ENCODE measurements at regions not wholly inside any gene's neighbourhood (a gene's known extent, or its start where the extent isn't known, plus 50 kb on each side); places are given as distances from the start of the nearest gene placed in this dataset.
"Not testable (repeated sequence)": the region's sequence is repeated elsewhere in the genome, so short reads cannot be mapped to it uniquely, and the experiment has no call there.

DNA sequence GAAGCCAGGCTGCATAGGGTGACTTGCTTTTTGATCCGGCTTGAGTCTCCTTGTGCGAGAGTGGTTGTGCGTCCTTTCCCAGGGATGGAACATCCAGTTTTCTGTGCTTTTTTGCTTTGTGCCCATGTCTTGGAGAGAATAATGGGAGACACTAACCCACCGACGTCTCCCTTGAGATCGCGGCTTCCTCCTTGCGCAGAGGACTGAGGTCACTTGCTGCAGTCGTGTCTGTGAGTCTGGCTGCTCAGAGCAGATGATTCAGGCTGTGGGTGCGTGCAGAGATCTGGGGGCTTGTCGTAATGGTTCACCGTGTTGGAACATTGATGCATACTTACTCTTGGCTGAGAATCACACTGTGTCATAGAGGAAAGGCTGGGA, 164.5 kb upstream of the CACNA1E start:
- peak; percentile 67 for ATAC-seq

DNA sequence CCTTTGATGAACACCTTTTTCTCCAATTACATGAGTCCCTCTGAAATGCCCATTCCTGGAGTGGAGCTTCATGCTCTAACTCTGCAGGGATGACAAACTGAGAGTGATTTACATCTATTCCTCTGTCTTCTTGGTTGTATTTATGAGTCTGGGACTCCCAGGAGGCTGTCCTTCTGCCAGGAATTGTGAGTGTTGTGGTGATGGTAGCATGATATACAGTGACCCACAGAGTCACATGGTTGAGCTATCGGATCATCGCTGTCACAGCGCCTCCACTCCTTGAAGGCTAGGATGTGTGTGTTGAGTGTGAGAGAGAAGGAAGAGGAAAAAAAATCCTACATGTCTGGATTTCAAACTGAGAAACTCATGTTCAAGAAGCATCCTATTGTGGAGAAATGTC, 163.4 kb upstream of the CACNA1E start:
- H3K4me3 Mint-ChIP-seq, result no peak overlapping the region
- peaks cover 46% of the 10 kb centered on the region for H3K27me3 Mint-ChIP-seq
- H3K9me3 Mint-ChIP-seq, result no peaks in the 10 kb centered on the region
- TF ChIP-seq, protein P1, sequence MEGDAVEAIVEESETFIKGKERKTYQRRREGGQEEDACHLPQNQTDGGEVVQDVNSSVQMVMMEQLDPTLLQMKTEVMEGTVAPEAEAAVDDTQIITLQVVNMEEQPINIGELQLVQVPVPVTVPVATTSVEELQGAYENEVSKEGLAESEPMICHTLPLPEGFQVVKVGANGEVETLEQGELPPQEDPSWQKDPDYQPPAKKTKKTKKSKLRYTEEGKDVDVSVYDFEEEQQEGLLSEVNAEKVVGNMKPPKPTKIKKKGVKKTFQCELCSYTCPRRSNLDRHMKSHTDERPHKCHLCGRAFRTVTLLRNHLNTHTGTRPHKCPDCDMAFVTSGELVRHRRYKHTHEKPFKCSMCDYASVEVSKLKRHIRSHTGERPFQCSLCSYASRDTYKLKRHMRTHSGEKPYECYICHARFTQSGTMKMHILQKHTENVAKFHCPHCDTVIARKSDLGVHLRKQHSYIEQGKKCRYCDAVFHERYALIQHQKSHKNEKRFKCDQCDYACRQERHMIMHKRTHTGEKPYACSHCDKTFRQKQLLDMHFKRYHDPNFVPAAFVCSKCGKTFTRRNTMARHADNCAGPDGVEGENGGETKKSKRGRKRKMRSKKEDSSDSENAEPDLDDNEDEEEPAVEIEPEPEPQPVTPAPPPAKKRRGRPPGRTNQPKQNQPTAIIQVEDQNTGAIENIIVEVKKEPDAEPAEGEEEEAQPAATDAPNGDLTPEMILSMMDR (IDR thresholded peaks at IDR 0.05), result no peak
- H3K27ac Mint-ChIP-seq, result no peak overlapping the region
- peaks cover 17% of the 10 kb centered on the region for H3K4me1 Mint-ChIP-seq (ENCODE audit: low read depth)
- ATAC-seq, result no peak
- intact Hi-C loops (cut with micrococcal nuclease), result loop anchor here (10.0 kb wide), 1 partner anchor 135 kb away; no protein-coding TSS in a partner anchor
- H3K36me3 Mint-ChIP-seq (ENCODE audit: low read depth), result no peaks in the 10 kb centered on the region
- POLR2A ChIA-PET, result no interaction called here
- CTCF ChIA-PET, result interaction anchor here (0.8 to 2.0 kb wide), 3 partner anchors 28 to 106 kb away, joined by 3 to 6 read pairs (median 3); no protein-coding TSS in a partner anchor
- DNase-seq, result no peak

More for the DNA sequence above, 164.5 kb upstream of the CACNA1E start:
- H3K36me3 Mint-ChIP-seq (ENCODE audit: low read depth), result no peaks in the 10 kb centered on the region
- intact Hi-C loops (cut with micrococcal nuclease), result loop anchor here (10.0 kb wide), 1 partner anchor 134 kb away; no protein-coding TSS in a partner anchor
- ChIA-PET CTCF (interaction anchor here (1.3 kb wide), 1 partner anchor 71 kb away, joined by 3 read pairs; no protein-coding TSS in a partner anchor), POLR2A (no interaction called here)
- H3K9me3 Mint-ChIP-seq, result no peaks in the 10 kb centered on the region
- peaks cover 22% of the 10 kb centered on the region for H3K4me1 Mint-ChIP-seq (ENCODE audit: low read depth)
- peaks cover 53% of the 10 kb centered on the region for H3K27me3 Mint-ChIP-seq
- H3K27ac Mint-ChIP-seq, result no peak overlapping the region
- peak; percentile 46 for DNase-seq
- TF ChIP-seq, protein P1 (IDR thresholded peaks at IDR 0.05), result no peak
- H3K4me3 Mint-ChIP-seq, result peak overlapping the region; percentile 49

DNA sequence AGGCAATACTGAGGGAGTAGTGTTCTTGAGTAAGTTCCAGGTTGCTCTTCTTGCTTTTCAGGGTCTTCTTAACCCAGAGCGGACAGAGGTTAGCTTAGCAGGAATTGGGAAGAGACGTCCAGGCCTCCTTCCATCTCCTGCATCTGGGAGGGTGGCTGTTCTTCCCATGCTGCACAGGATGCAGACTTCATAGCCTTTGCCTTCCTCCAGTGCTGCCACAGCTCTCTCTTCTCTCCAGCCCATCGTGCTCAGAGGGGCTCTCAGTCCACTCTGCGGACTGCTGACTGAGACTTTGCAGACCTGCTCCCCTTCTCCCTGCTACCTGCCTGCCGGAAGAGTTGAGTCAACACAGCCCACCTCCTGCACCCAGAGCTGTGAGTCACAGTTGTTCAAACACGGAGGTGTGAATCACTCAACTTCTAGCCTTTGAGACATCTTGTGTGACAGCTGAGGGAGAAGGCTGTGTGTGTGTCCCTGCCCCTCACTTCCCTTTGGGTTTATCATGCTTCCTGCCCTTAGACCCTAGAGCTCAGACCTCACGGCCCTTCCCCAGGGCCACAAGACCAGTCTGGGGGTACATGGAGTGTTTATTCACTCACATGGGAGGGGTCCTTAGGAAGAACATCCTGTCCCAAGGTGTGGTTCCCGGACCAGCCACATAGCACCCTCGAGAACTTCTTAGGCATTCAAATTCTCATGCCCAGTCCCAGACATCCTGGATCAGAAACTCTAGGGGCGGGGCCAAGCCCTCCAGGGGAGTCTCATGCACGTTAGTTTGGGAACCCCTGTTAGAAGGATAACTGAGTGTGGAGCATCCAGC, 158.3 kb upstream of the CACNA1E start:
- Mint-ChIP-seq H3K4me1 (ENCODE audit: low read depth) (peaks cover 11% of the 10 kb centered on the region), H3K36me3 (ENCODE audit: low read depth) (no peaks in the 10 kb centered on the region), H3K27ac (peak overlapping the region; percentile 25), H3K9me3 (no peaks in the 10 kb centered on the region), H3K4me3 (no peak overlapping the region), H3K27me3 (peaks cover 3% of the 10 kb centered on the region)
- intact Hi-C loops (cut with micrococcal nuclease), result loop anchor here (5.0 kb wide), 1 partner anchor 97 kb away; no protein-coding TSS in a partner anchor
- POLR2A ChIA-PET, result no interaction called here
- CTCF ChIA-PET, result interaction anchor here (1.7 kb wide), 1 partner anchor 100 kb away, joined by 5 read pairs; no protein-coding TSS in a partner anchor
- ATAC-seq (peak; percentile 99), DNase-seq (peak; percentile 82)
- TF ChIP-seq, protein P1 (IDR thresholded peaks at IDR 0.05), result no peak

DNA sequence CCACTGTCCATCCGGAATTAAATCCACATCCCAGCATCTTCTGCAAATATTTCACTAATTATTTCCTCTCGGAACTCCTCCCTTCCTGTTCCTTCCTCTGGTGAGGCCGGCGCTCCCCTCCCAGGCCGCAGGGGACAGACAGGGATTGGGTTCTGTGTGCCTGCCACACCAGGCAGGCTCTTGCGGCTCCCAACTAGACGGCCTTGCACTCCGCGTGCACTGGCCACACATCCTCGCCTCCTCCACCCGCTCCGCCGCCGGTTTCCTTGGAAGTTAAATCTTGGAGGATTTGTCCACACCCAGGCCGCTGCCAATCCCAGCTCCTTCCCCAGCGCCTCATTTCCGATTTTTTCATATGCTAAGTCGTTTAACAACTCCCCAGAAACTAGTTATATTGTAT, 157.6 kb upstream of the CACNA1E start:
- POLR2A ChIA-PET; H3K9me3 Mint-ChIP-seq; DNase-seq; H3K27ac Mint-ChIP-seq; H3K4me3 Mint-ChIP-seq; H3K36me3 Mint-ChIP-seq (ENCODE audit: low read depth); ATAC-seq; H3K27me3 Mint-ChIP-seq: not testable (repeated sequence)
- intact Hi-C loops (cut with micrococcal nuclease), result loop anchor here (5.0 kb wide), 1 partner anchor 97 kb away; no protein-coding TSS in a partner anchor
- CTCF ChIA-PET, result interaction anchor here (1.7 to 1.9 kb wide), 2 partner anchors 99 to 136 kb away, joined by 4 to 5 read pairs; no protein-coding TSS in a partner anchor
- H3K4me1 Mint-ChIP-seq (ENCODE audit: low read depth), result peaks cover 11% of the 10 kb centered on the region

DNA sequence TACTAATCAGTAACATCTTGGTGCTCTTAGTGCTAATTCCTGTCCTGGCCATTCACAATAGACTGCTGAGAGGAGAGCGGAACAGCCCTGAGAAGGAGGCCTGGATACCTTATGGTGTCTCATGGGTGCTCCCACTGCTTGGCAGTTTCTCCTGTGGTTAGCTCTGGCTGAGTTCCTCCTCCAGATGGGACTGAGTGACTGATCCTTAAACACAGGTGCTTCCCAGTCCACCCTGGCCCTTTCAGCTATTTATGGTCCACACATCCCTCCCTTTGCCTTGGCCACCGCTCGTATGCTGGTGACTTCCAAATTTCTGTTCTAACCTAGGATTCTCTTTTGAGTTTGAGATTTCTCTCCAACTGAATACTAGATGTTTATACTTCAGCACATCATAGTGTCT, 157.0 kb upstream of the CACNA1E start:
- no peak overlapping the region for H3K4me3 Mint-ChIP-seq
- no peak for DNase-seq
- intact Hi-C loops (cut with micrococcal nuclease), result loop anchor here (5.0 kb wide), 1 partner anchor 96 kb away; no protein-coding TSS in a partner anchor
- no peak overlapping the region for H3K27ac Mint-ChIP-seq
- TF ChIP-seq, protein P1 (IDR thresholded peaks at IDR 0.05), result no peak
- H3K4me1 Mint-ChIP-seq (ENCODE audit: low read depth), result peaks cover 11% of the 10 kb centered on the region
- ChIA-PET CTCF (interaction anchor here (1.7 to 1.9 kb wide), 2 partner anchors 99 to 136 kb away, joined by 4 to 5 read pairs; no protein-coding TSS in a partner anchor), POLR2A (no interaction called here)
- no peak for ATAC-seq
- no peaks in the 10 kb centered on the region for H3K36me3 Mint-ChIP-seq (ENCODE audit: low read depth)
- no peaks in the 10 kb centered on the region for H3K27me3 Mint-ChIP-seq
- H3K9me3 Mint-ChIP-seq, result no peaks in the 10 kb centered on the region

All from activated CD8-positive, alpha-beta T cell treated with anti-CD3 and anti-CD28 coated beads for 36 hours (primary cell).